Fibroblast of skin of left quadriceps (primary cell): ENCODE measurements at regions not wholly inside any gene's neighbourhood (a gene's known extent, or its start where the extent isn't known, plus 50 kb on each side); places are given as distances from the start of the nearest gene placed in this dataset.

Source experiments
- DNase-seq, 2 experiments: peaks; one replicate each; pipeline ENCODE4 v3.0.0-alpha.2; 2013; ENCODE audit warnings: low read depth in 2 of 2

DNA sequence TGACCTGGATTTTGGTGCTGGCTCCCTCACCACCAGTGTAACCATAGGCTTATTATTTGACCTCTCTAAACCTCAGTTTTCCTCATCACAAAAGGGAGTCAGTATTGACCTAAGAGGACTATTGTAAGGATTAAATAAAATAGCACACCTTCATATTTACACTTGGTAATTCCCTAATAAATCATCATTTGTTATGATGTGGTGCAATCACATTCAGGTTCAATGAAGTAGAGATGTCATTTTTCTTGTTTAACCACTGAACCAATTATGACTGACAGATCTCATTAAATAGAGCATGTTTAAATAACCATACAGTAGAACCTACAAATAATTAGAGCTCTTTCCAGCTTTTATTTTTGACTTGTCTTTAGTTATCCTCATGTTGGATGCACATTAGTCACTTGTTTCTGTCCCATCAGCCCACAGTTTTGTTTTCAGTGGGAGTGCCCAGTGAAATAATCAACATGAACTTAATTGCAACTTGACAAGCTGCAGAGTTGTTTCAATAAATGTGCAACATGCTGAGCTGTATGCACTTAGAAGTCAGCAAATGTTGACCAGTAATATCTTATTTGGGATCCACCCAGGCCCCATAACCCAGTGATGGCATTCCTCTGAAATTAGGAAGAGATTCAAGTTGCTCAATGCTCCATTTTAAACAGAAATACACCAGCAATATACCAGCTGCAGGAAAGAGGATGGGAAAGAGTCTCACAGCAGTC, 451.7 kb upstream of the MARCKS start:
- DNase-seq = no peak

GRCh38 chr6:113406048-113406695, 451.0 kb upstream of the MARCKS start:
- no peak for DNase-seq

GRCh38 chr6:113411011-113411410, 446.1 kb upstream of the MARCKS start:
- DNase-seq = no peak

DNA sequence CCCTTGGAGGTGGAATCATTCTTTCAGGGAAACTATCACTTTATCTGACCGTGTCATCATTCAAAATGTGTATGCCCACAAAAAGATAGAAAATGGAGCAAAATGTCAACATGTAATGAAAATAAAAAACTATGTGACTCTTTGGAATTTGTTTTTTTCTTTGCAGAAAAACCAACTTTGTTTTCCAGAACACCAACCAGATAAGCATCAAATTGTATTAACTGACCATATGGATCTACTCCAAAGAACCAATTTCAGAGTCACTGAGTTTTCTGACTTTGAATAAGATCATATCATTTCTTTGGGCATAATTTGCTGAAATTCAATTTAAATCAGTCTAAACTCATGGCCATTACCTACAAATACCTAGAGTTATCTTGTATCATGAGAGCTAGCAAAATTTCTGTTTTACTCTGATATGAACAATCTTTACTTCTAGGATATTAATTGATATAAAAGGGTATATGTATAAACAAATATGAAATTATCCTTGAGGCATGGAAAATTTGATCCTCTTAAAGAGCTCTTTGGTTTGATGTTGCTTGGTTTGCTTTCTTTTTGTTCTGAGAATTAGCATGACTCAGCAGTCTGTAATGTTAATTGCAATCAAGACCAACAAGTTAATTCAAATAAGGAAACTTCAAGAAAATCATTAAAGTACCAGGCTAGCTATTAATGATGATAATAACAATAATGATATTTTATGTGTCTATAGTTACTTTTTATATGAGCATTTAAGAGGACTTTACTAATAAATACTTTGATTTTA, 444.4 kb upstream of the MARCKS start:
- DNase-seq = no peak

DNA sequence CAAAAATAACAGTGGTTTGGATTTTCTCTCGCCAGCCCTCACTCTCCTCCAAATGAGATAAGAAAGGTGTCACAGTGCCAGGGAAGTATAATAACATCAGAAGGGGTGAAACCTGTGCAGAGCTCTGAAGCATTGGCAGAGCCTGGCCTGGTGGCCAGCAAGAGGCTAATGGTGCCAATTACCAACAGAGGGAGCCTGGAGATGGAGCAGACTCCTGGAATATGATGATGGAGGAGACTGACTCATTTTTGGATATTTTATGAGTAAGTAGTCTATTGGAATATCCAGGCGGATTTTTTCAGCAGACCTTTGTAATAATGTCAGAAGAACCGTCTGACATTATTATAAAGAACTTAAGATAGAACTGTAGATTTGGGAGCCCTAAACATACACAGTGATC, 442.6 kb upstream of the MARCKS start:
- peak; percentile 61 to 65 for DNase-seq

GRCh38 chr6:113416170-113416569, 441.0 kb upstream of the MARCKS start:
- DNase-seq = peak; percentile 50 to 54

DNA sequence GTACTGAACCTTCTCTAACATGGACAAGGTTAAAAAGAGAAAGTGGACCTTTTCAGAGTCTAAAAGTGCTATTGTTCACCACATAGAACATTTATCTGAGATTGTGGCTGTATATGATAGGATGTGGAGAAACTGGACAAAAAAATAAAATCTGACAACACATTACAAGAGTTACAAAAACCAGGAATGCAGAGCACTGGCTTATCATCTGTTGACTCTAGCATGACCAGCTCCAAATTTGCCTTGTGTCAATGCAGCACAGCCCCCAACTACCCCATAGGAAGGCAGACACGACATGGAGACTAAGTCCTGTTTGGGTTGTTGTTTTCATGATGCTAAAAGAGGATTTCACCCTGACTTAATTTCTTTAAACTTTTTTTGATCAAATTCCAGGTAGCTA, 436.9 kb upstream of the MARCKS start:
- no peak for DNase-seq

DNA sequence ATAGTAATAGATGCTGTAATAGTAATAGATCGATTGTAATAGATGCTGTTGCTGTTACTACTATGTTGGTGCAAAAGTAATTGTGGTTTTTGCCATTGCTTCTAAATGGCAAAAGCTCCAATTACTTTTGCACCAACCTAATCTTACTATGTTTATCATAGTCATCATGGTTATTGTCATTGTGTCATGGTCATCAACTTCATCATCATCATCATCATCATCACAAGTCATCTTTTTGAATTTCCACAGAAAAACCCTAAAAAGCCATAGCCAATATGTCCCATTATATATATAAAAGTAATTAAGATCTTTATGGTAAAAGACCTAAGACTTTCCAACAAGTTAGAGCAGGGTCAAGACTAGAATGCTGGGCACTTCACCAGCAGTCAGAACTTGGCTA, 435.1 kb upstream of the MARCKS start:
- DNase-seq = no peak

GRCh38 chr6:113423956-113424355, 433.2 kb upstream of the MARCKS start:
- DNase-seq = no peak

DNA sequence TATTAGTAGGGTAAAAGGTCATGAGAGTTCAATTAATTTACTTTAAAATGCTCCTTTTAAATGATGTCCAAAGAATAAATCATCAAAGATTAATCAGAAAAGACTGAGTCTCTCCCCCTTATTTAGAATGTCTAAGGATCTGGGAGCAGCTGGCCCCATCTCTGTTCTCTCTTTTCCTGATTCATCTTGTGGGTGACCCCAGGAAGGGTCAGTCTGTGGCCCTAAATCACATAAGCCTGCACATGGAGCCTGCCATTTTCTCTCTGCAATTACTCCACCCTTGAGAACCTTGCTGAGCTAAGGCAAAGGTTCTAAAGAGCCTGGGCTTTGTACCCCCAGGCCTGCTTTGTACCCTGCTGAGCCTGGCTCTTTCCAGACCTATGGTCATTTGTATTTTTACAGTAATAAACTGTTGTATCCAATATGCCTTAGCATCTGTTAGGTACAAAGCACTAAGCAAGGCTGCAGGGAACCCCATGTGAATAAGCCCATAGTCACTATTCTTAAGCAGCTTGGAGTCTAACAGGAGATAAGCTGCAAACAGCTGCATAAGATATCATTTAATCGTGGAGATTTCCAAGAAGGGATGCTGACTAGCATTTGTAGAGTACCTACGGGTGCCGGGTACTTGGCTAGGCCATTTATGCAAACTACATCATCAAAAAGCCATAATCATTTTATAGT, 431.0 kb upstream of the MARCKS start:
- no peak for DNase-seq

- DNase-seq = no peak
Observed at GRCh38 chr6:113427617-113428016, 429.5 kb upstream of the MARCKS start.

DNA sequence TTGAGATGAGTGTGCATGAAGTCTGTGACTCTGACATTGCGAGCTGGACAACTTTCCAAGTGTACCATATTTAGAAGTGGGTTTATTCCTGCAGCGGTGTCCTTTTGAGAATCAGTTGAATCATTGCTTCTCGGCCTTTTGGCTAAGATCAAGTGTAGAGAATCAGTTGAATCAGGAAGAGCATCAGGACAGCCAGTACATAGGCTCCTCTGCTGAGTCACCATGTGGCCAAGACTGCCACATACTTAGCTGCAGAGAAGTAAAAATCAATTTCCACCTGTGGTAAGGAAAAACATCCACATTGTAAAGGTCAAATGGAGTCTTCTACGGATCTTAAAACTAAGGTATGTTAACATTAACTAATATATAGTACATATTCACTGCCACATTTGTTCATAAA, 428.4 kb upstream of the MARCKS start:
- DNase-seq = no peak

GRCh38 chr6:113432521-113433334, 424.4 kb upstream of the MARCKS start:
- DNase-seq = peak; percentile 53 to 60

GRCh38 chr6:113433335-113433991, 423.7 kb upstream of the MARCKS start:
- DNase-seq = peak; percentile 81 to 85

DNA sequence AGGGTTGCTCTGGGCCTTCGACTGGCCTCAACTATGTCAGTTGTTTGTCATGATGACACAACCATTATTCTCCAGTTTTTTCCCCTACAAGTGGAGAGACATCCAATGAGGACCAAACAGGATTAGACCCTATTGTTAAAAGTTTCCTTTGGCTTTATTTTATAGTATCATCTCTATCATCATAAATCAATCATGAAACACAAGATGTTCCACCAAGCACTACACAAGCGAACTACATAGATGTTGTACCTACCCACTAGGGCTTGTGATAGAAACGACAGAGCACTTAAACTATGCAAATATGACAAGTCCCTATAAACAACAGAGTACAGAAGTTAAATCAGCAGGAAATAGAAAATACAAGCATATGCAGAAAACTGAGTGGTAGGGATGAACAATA, 422.5 kb upstream of the MARCKS start:
- no peak for DNase-seq

GRCh38 chr6:113437566-113437965, 419.6 kb upstream of the MARCKS start:
- no peak for DNase-seq

- no peak for DNase-seq
Observed at GRCh38 chr6:113439866-113440265, 417.3 kb upstream of the MARCKS start.

- no peak for DNase-seq
Observed at GRCh38 chr6:113442040-113442439, 415.1 kb upstream of the MARCKS start.

GRCh38 chr6:113445201-113445600, 411.9 kb upstream of the MARCKS start:
- DNase-seq = no peak

DNA sequence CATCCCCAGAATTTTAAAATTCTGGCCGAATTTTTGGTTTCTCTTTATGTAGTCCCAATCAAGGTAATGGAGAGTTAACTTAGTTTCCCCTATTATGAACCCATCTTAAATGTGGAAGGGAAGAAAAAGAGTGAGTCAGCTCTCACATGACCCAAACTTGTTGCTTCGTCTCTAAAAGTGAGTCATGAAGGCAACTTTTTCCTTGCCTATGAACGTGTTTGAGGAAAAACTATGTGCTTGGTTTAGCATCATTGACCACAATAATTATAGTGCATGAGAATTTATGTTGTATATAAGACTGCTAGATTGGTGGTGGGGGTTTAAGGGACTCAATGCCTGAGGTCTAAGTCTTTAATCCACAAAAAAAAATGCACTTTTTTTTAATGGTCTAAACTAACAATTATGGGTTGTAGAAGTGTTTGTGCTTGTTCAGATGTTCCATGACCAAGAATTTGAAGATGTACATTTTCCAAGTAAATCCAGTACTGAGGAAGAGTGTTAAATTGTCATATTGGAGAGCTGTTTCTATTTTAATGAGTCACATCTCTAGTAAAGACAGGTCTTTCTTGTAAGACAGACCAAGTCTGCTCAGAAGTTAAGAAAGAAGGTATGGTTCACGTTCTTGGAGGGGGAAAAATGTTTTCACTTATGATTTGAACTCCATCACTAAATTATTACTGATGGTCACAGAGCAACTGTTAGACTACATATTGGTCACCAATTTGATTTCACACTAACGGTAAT, 409.9 kb upstream of the MARCKS start:
- peak; percentile 89 to 90 for DNase-seq
